HCT116 (cell line): ENCODE measurements at regions not wholly inside any gene's neighbourhood (a gene's known extent, or its start where the extent isn't known, plus 50 kb on each side); places are given as distances from the start of the nearest gene placed in this dataset.

Source experiments
- ATAC-seq: fragments of 200-7000 bp; cut with Tn5 transposase; 2 replicates; pipeline ENCODE4 v1.9.1; 2020; ENCODE audit warnings: mild to moderate bottlenecking, moderate library complexity
- BruUV-seq: library from RNA; stranded (reverse); fragments of 400-500 nt; replicated peaks from 2 replicates; lab custom pipeline; 2021; lab: Mats Ljungman, UMichigan
- CTCF ChIA-PET: fragments of 300-600 bp; sonication (Branson Sonifier 250); formaldehyde crosslinking; loops from one replicate; lab custom pipeline; 2021; ENCODE audit warnings: antibody characterized with exemption; lab: Charles Lee
- POLR2A ChIA-PET: fragments of 300-600, 350-600 bp; sonication (Branson Sonifier 250); formaldehyde crosslinking; loops from one replicate; lab custom pipeline; 2021; ENCODE audit warnings: antibody characterized with exemption; lab: Charles Lee
- RAD21 ChIA-PET, 2 experiments: fragments of 300-600 bp; sonication (Branson Sonifier 250); formaldehyde crosslinking; loops; one replicate each; lab custom pipeline; 2023; ENCODE audit warnings: low total read pairs in 2 of 2; ENCODE audit not compliant: uncharacterized antibody in 2 of 2, unreplicated experiment in 2 of 2, low non-redundant PET in 1 of 2; lab: Charles Lee
- DNase-seq: peaks from one replicate; pipeline ENCODE4 v3.0.0-alpha.2; 2010; ENCODE audit warnings: low read depth, low spot score
- H2AFZ ChIP-seq: fragments of 200-600 bp; shearing (Covaris generic), sonication (generic); 2 replicates; pipeline ENCODE4 v1.6.1; 2017; ENCODE audit warnings: low read depth, mixed run types, mixed read lengths, antibody characterized with exemption, low read length; ENCODE audit not compliant: poor library complexity, severe bottlenecking
- H3K27ac ChIP-seq: 2 replicates; pipeline ENCODE4 v1.5.1; 2012; ENCODE audit warnings: low read depth, low read length
- H3K27me3 ChIP-seq: fragments of 200-600 bp; sonication (generic); 2 replicates; pipeline ENCODE4 v1.6.1; 2016; ENCODE audit warnings: mixed run types, low read length, mixed read lengths; ENCODE audit not compliant: insufficient read depth
- H3K36me3 ChIP-seq, 2 experiments: fragments of 200-500 bp in 1 of 2; fragments of 200-600 bp in 1 of 2; sonication (Bioruptor generic) in 1 of 2; sonication (generic) in 1 of 2; 2 replicates each; pipeline versions ENCODE4 v1.5.1 to v1.6.1; 2014 to 2016; ENCODE audit warnings: low read length in 2 of 2, inconsistent platforms in 1 of 2, mixed read lengths in 1 of 2, mixed run types in 1 of 2; ENCODE audit not compliant: insufficient read depth in 2 of 2, control insufficient read depth in 1 of 2
- H3K4me1 ChIP-seq, 2 experiments: fragments of 200-600 bp in 1 of 2; sonication (generic) in 1 of 2; 2 replicates each; pipeline versions ENCODE4 v1.5.1 to v1.6.1; 2012 to 2017; ENCODE audit warnings: low read length in 2 of 2, inconsistent platforms in 1 of 2, mild to moderate bottlenecking in 1 of 2, mixed read lengths in 1 of 2, mixed run types in 1 of 2, moderate library complexity in 1 of 2; ENCODE audit not compliant: insufficient read depth in 2 of 2, control insufficient read depth in 1 of 2
- H3K4me2 ChIP-seq: fragments of 200-600 bp; sonication (generic); 2 replicates; pipeline ENCODE4 v1.6.1; 2017; ENCODE audit warnings: mixed run types, low read length, mixed read lengths
- H3K4me3 ChIP-seq, 2 experiments: fragments of 200-600 bp in 1 of 2; sonication (generic) in 1 of 2; replicated peaks in 1 of 2; 2 replicates each; pipeline ENCODE4 v1.5.1; 2011 to 2016; ENCODE audit warnings: low read length in 2 of 2, control low read depth in 1 of 2, low read depth in 1 of 2, mild to moderate bottlenecking in 1 of 2, mixed read lengths in 1 of 2, mixed run types in 1 of 2
- H3K79me2 ChIP-seq: fragments of 200-600 bp; sonication (generic); 2 replicates; pipeline ENCODE4 v1.6.1; 2017; ENCODE audit warnings: mild to moderate bottlenecking, mixed run types, low read length, moderate library complexity, mixed read lengths; ENCODE audit not compliant: insufficient read depth
- H3K9ac ChIP-seq: fragments of 200-600 bp; sonication (generic); 2 replicates; pipeline ENCODE4 v1.6.1; 2016; ENCODE audit warnings: low read length, mixed read lengths
- H3K9me2 ChIP-seq: fragments of 200-600 bp; sonication (generic), shearing (Covaris generic); 2 replicates; pipeline ENCODE4 v1.6.1; 2017; ENCODE audit warnings: mixed run types, mild to moderate bottlenecking, moderate library complexity; ENCODE audit not compliant: insufficient read depth
- H3K9me3 ChIP-seq, 2 experiments: fragments of 200-500 bp in 1 of 2; fragments of 200-600 bp in 1 of 2; sonication (Bioruptor generic) in 1 of 2; sonication (generic) in 1 of 2; 2 replicates each; pipeline ENCODE4 v1.6.1; 2014 to 2017; ENCODE audit warnings: low read length in 2 of 2, mixed read lengths in 2 of 2, inconsistent platforms in 1 of 2, low read depth in 1 of 2, mild to moderate bottlenecking in 1 of 2, mixed run types in 1 of 2, moderate library complexity in 1 of 2; ENCODE audit not compliant: control insufficient read depth in 1 of 2, insufficient read depth in 1 of 2
- H4K20me1 ChIP-seq: fragments of 200-600 bp; sonication (generic), shearing (Covaris generic); 2 replicates; pipeline ENCODE4 v1.6.1; 2017; ENCODE audit warnings: mixed run types, mild to moderate bottlenecking, moderate library complexity; ENCODE audit not compliant: insufficient read depth
- CBX3 ChIP-seq: IDR thresholded peaks from 2 replicates; pipeline ENCODE4 v1.6.1; 2012; ENCODE audit warnings: low read depth
- CEBPB ChIP-seq: IDR thresholded peaks from 2 replicates; pipeline ENCODE4 v1.6.1; 2012; ENCODE audit warnings: low read depth
- EGR1 ChIP-seq: IDR thresholded peaks from 2 replicates; pipeline ENCODE4 v1.6.1; 2012; ENCODE audit warnings: low read depth
- ELF1 ChIP-seq: IDR thresholded peaks from 2 replicates; pipeline ENCODE4 v1.6.1; 2012; ENCODE audit warnings: low read depth, borderline replicate concordance
- EZH2 ChIP-seq: fragments of 200-600 bp; sonication (generic); IDR thresholded peaks from 2 replicates; pipeline ENCODE4 v1.6.1; 2017; ENCODE audit warnings: antibody characterized with exemption, mixed run types
- EZH2phosphoT487 ChIP-seq: fragments of 200-600 bp; IDR thresholded peaks from 2 replicates; pipeline ENCODE4 v1.6.1; 2018; ENCODE audit warnings: antibody characterized with exemption, borderline replicate concordance
- POLR2A ChIP-seq: IDR thresholded peaks from 2 replicates; pipeline ENCODE4 v1.7.0; 2011; ENCODE audit warnings: borderline replicate concordance; ENCODE audit not compliant: insufficient read depth, insufficient read length; ENCODE audit errors: extremely low read depth
- RAD21 ChIP-seq: IDR thresholded peaks from 2 replicates; pipeline ENCODE4 v1.6.1; 2012; ENCODE audit warnings: low read depth, mild to moderate bottlenecking
- SP1 ChIP-seq: IDR thresholded peaks from 2 replicates; pipeline ENCODE4 v1.6.1; 2012; ENCODE audit warnings: low read depth
- SRF ChIP-seq: IDR thresholded peaks from 2 replicates; pipeline ENCODE4 v1.6.1; 2012; ENCODE audit warnings: low read depth
- TCF7L2 ChIP-seq: IDR thresholded peaks from 2 replicates; pipeline ENCODE4 v1.7.0; 2011; ENCODE audit warnings: borderline replicate concordance, inconsistent platforms; ENCODE audit not compliant: insufficient read depth, insufficient read length; ENCODE audit errors: extremely low read depth
- YY1 ChIP-seq: IDR thresholded peaks from 2 replicates; pipeline ENCODE4 v1.6.1; 2011; ENCODE audit warnings: low read length, low read depth, moderate library complexity, mild to moderate bottlenecking; ENCODE audit not compliant: insufficient replicate concordance; ENCODE audit errors: extremely low read depth
- ZFX ChIP-seq: fragments of 450-650 bp; IDR thresholded peaks from 2 replicates; pipeline ENCODE4 v1.6.1; 2017
- ZNF274 ChIP-seq: fragments of 200-500 bp; sonication (Bioruptor generic); IDR thresholded peaks from 2 replicates; pipeline ENCODE4 v1.6.1; 2014; ENCODE audit warnings: mild to moderate bottlenecking, low read depth, low read length, inconsistent platforms
- intact Hi-C: fragments of 100-400 bp; cut with micrococcal nuclease; formaldehyde crosslinking; loops from 2 replicates; pipeline ENCODE4 v1.10.0; 2022
- TF ChIP-seq, protein P1 (sequence below): IDR thresholded peaks from 2 replicates; pipeline ENCODE4 v1.6.1; 2012
- TF ChIP-seq, protein P2 (sequence below): IDR thresholded peaks from 2 replicates; pipeline ENCODE4 v1.6.1; 2012
- TF ChIP-seq, protein P3 (sequence below): IDR thresholded peaks from 2 replicates; pipeline ENCODE4 v1.6.1; 2011; ENCODE audit warnings: mild to moderate bottlenecking, low read length, moderate library complexity; ENCODE audit not compliant: insufficient replicate concordance; ENCODE audit errors: extremely low read depth

DNA sequence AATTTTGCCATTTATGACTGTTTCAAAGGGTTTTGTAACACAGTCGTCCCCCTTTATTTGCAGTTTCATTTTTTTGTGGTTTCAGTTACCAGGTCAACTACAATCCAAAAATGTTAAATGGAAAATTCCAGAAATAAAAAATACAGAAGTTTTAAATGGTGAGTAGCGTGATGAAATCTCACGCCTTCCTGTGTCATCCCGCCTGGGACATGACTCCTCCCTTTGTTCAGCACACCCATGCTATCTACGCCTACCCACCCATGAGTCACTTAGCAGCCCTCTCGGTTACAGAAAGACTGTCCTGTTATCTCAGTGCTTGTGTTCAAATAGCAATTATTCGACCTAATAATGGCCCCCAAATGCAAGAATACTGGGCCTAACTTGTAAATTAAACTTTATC is 765.3 kb upstream of the ADAMTS16 start:
- Histone ChIP-seq H3K79me2 (no peaks in the 10 kb centered on the region), H4K20me1 (no peaks in the 10 kb centered on the region), H3K27me3 (no peaks in the 10 kb centered on the region), H3K9ac (no peak overlapping the region), H3K9me2 (no peaks in the 10 kb centered on the region), H3K4me1 (no peaks in the 10 kb centered on the region), H2AFZ (no peak overlapping the region), H3K4me2 (no peak overlapping the region), H3K36me3 (no peaks in the 10 kb centered on the region), H3K9me3 (peaks cover 30 to 43% of the 10 kb centered on the region in 2 experiments; a peak in 2 of 4 replicates), H3K27ac (no peak overlapping the region), H3K4me3 (no peak overlapping the region)
- CTCF ChIA-PET: no interaction called here
- DNase-seq: no peak
- RAD21 ChIA-PET: no interaction called here
- POLR2A ChIA-PET: no interaction called here
- intact Hi-C loops: no loop called here
- BruUV-seq: no TSS peak
- TF ChIP-seq SRF (no peak), TCF7L2 (no peak), SP1 (no peak), ZNF274 (no peak), ELF1 (no peak), EGR1 (no peak), YY1 (no peak), RAD21 (no peak), CEBPB (no peak), EZH2phosphoT487 (no peak)
- ATAC-seq: no peak

DNA sequence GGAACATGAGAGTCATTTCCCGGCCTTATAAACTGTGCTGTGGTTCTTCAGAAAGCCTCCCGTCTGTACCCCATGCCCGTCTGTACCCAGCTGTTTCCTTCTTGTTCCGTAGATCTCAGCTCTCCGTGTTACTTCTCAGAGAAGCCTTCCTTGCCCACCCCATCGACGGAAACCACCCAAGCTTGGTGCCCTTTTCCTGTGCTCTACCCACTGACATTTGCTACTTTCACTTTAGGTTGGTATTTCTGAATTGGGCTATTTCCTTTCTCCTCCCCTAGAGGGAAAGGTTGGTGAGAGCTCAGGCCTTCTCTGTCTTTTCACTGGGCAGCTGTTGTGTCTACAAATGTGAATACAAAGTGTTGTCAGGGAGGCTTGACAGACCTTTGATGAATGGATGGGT is 764.5 kb upstream of the ADAMTS16 start:
- CTCF ChIA-PET: no interaction called here

More for the DNA sequence above, 764.5 kb upstream of the ADAMTS16 start:
- no peaks in the 10 kb centered on the region for H3K4me1 ChIP-seq
- no peaks in the 10 kb centered on the region for H3K79me2 ChIP-seq
- no peaks in the 10 kb centered on the region for H4K20me1 ChIP-seq
- H3K27me3 ChIP-seq: no peaks in the 10 kb centered on the region
- POLR2A ChIA-PET: no interaction called here
- H3K4me2 ChIP-seq: no peak overlapping the region
- H2AFZ ChIP-seq: no peak overlapping the region
- RAD21 ChIA-PET: no interaction called here
- H3K9me3 ChIP-seq: peaks cover 30 to 42% of the 10 kb centered on the region in 2 experiments; a peak in 2 of 4 replicates
- no peak for ATAC-seq
- no peak overlapping the region for H3K9ac ChIP-seq
- TF ChIP-seq POLR2A (no peak), CBX3 (no peak), RAD21 (no peak), EZH2 (no peak), YY1 (no peak), ZFX (no peak), ELF1 (no peak), TCF7L2 (no peak), EZH2phosphoT487 (no peak)
- TF ChIP-seq, protein P1, sequence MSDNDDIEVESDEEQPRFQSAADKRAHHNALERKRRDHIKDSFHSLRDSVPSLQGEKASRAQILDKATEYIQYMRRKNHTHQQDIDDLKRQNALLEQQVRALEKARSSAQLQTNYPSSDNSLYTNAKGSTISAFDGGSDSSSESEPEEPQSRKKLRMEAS: no peak
- TF ChIP-seq, protein P2, sequence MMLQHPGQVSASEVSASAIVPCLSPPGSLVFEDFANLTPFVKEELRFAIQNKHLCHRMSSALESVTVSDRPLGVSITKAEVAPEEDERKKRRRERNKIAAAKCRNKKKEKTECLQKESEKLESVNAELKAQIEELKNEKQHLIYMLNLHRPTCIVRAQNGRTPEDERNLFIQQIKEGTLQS: no peak
- TF ChIP-seq, protein P3, sequence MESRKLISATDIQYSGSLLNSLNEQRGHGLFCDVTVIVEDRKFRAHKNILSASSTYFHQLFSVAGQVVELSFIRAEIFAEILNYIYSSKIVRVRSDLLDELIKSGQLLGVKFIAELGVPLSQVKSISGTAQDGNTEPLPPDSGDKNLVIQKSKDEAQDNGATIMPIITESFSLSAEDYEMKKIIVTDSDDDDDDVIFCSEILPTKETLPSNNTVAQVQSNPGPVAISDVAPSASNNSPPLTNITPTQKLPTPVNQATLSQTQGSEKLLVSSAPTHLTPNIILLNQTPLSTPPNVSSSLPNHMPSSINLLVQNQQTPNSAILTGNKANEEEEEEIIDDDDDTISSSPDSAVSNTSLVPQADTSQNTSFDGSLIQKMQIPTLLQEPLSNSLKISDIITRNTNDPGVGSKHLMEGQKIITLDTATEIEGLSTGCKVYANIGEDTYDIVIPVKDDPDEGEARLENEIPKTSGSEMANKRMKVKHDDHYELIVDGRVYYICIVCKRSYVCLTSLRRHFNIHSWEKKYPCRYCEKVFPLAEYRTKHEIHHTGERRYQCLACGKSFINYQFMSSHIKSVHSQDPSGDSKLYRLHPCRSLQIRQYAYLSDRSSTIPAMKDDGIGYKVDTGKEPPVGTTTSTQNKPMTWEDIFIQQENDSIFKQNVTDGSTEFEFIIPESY: no peak
- TF ChIP-seq, all 23 proteins: peak for 0
- intact Hi-C loops: no loop called here
- H3K4me3 ChIP-seq: no peak overlapping the region
- no peak overlapping the region for H3K27ac ChIP-seq
- H3K36me3 ChIP-seq: no peaks in the 10 kb centered on the region
- no peaks in the 10 kb centered on the region for H3K9me2 ChIP-seq
- no peak for DNase-seq
- no TSS peak for BruUV-seq
